ENCODE measurements at regions not wholly inside any gene's neighbourhood (a gene's known extent, or its start where the extent isn't known, plus 50 kb on each side); places are given as distances from the start of the nearest gene placed in this dataset.

- H3K4ac ChIP-seq (ENCODE audit: low read depth, low read length): no peak overlapping the region
- H3K27me3 ChIP-seq (ENCODE audit: insufficient read depth, low read length): no peaks in the 10 kb centered on the region
- no peak overlapping the region for H3K27ac ChIP-seq (ENCODE audit: low read depth, low read length)
- H2BK5ac ChIP-seq (ENCODE audit: low read depth, low read length, poor library complexity): no peak overlapping the region
- no peak overlapping the region for H3K4me2 ChIP-seq (ENCODE audit: low read length)
- H3K79me1 ChIP-seq (ENCODE audit: low read length): no peaks in the 10 kb centered on the region
- no CpG with 5 or more reads among the region's 10 CpGs for WGBS (ENCODE audit: extremely low coverage, insufficient coverage, insufficient read length)
- H2BK12ac ChIP-seq (ENCODE audit: low read length): no peak overlapping the region
- peaks cover 1% of the 10 kb centered on the region for H3K9me3 ChIP-seq (ENCODE audit: insufficient read depth, low read depth, low read length)
- H2BK120ac ChIP-seq (ENCODE audit: insufficient read depth, low read length, poor library complexity): no peak overlapping the region
- no peak overlapping the region for H4K12ac ChIP-seq (ENCODE audit: low read depth, low read length)
- no peak overlapping the region for H3K14ac ChIP-seq (ENCODE audit: low read length)
- no peaks in the 10 kb centered on the region for H3K36me3 ChIP-seq (ENCODE audit: control insufficient read depth in 1 of 2, insufficient read depth in 2 of 2, low read length in 2 of 2)
- no peak overlapping the region for H3K9ac ChIP-seq (ENCODE audit: low read length)
- H3K4me1 ChIP-seq (ENCODE audit: control insufficient read depth in 1 of 2, insufficient read depth in 2 of 2, low read length in 2 of 2): no peaks in the 10 kb centered on the region
- no peak overlapping the region for H2AFZ ChIP-seq (ENCODE audit: insufficient read depth, low read length, poor library complexity)
- no peak overlapping the region for H3K23ac ChIP-seq (ENCODE audit: low read length)
- H4K8ac ChIP-seq (ENCODE audit: low read depth, low read length): no peak overlapping the region
- H3K18ac ChIP-seq (ENCODE audit: low read length): no peak overlapping the region
- H4K91ac ChIP-seq (ENCODE audit: low read depth, low read length): no peak overlapping the region
- H3K4me3 ChIP-seq (ENCODE audit: low read depth, low read length): no peak overlapping the region
- H3K79me2 ChIP-seq (ENCODE audit: control insufficient read depth, insufficient read depth, low read length, poor library complexity): no peaks in the 10 kb centered on the region
- no peak overlapping the region for H2AK5ac ChIP-seq (ENCODE audit: low read length)
- no peak for DNase-seq
Observed at GRCh38 chr19:31671411-31672035, 322.3 kb upstream of the TSHZ3 start.

GRCh38 chr19:31674503-31675192 is 325.4 kb upstream of the TSHZ3 start:
- no peak overlapping the region for H3K9ac ChIP-seq (ENCODE audit: low read length)
- no peak overlapping the region for H3K18ac ChIP-seq (ENCODE audit: low read length)
- H3K23ac ChIP-seq (ENCODE audit: low read length): no peak overlapping the region
- no peak overlapping the region for H4K8ac ChIP-seq (ENCODE audit: low read depth, low read length)
- no peaks in the 10 kb centered on the region for H3K4me1 ChIP-seq (ENCODE audit: control insufficient read depth in 1 of 2, insufficient read depth in 2 of 2, low read length in 2 of 2)
- H2BK120ac ChIP-seq (ENCODE audit: insufficient read depth, low read length, poor library complexity): no peak overlapping the region
- no peak overlapping the region for H4K91ac ChIP-seq (ENCODE audit: low read depth, low read length)
- H3K9me3 ChIP-seq (ENCODE audit: insufficient read depth, low read depth, low read length): peaks cover 1% of the 10 kb centered on the region
- no peaks in the 10 kb centered on the region for H3K79me2 ChIP-seq (ENCODE audit: control insufficient read depth, insufficient read depth, low read length, poor library complexity)
- no peak overlapping the region for H2BK12ac ChIP-seq (ENCODE audit: low read length)
- H3K4me3 ChIP-seq (ENCODE audit: low read depth, low read length): no peak overlapping the region
- H2AK5ac ChIP-seq (ENCODE audit: low read length): no peak overlapping the region
- no peak overlapping the region for H3K4ac ChIP-seq (ENCODE audit: low read depth, low read length)
- no peak overlapping the region for H3K27ac ChIP-seq (ENCODE audit: low read depth, low read length)
- no peak overlapping the region for H3K4me2 ChIP-seq (ENCODE audit: low read length)
- no peak overlapping the region for H2BK5ac ChIP-seq (ENCODE audit: low read depth, low read length, poor library complexity)
- H3K36me3 ChIP-seq (ENCODE audit: control insufficient read depth in 1 of 2, insufficient read depth in 2 of 2, low read length in 2 of 2): no peaks in the 10 kb centered on the region
- no CpG with 5 or more reads among the region's 11 CpGs for WGBS (ENCODE audit: extremely low coverage, insufficient coverage, insufficient read length)
- DNase-seq: no peak
- no peak overlapping the region for H2AFZ ChIP-seq (ENCODE audit: insufficient read depth, low read length, poor library complexity)
- H3K79me1 ChIP-seq (ENCODE audit: low read length): no peaks in the 10 kb centered on the region
- no peak overlapping the region for H3K14ac ChIP-seq (ENCODE audit: low read length)
- H4K12ac ChIP-seq (ENCODE audit: low read depth, low read length): no peak overlapping the region
- no peaks in the 10 kb centered on the region for H3K27me3 ChIP-seq (ENCODE audit: insufficient read depth, low read length)

- Histone ChIP-seq H3K18ac (ENCODE audit: low read length) (no peak overlapping the region), H2BK12ac (ENCODE audit: low read length) (no peak overlapping the region), H3K4me2 (ENCODE audit: low read length) (no peak overlapping the region), H2BK120ac (ENCODE audit: insufficient read depth, low read length, poor library complexity) (no peak overlapping the region), H3K9ac (ENCODE audit: low read length) (no peak overlapping the region), H3K9me3 (ENCODE audit: insufficient read depth, low read depth, low read length) (peaks cover 1% of the 10 kb centered on the region), H3K4ac (ENCODE audit: low read depth, low read length) (no peak overlapping the region), H4K91ac (ENCODE audit: low read depth, low read length) (no peak overlapping the region), H3K4me1 (ENCODE audit: control insufficient read depth in 1 of 2, insufficient read depth in 2 of 2, low read length in 2 of 2) (no peaks in the 10 kb centered on the region), H3K27ac (ENCODE audit: low read depth, low read length) (no peak overlapping the region), H3K23ac (ENCODE audit: low read length) (no peak overlapping the region), H3K27me3 (ENCODE audit: insufficient read depth, low read length) (no peaks in the 10 kb centered on the region), H3K14ac (ENCODE audit: low read length) (no peak overlapping the region), H4K12ac (ENCODE audit: low read depth, low read length) (no peak overlapping the region), H3K79me2 (ENCODE audit: control insufficient read depth, insufficient read depth, low read length, poor library complexity) (no peaks in the 10 kb centered on the region), H3K36me3 (ENCODE audit: control insufficient read depth in 1 of 2, insufficient read depth in 2 of 2, low read length in 2 of 2) (no peaks in the 10 kb centered on the region), H3K4me3 (ENCODE audit: low read depth, low read length) (no peak overlapping the region), H2AFZ (ENCODE audit: insufficient read depth, low read length, poor library complexity) (no peak overlapping the region), H2BK5ac (ENCODE audit: low read depth, low read length, poor library complexity) (no peak overlapping the region), H2AK5ac (ENCODE audit: low read length) (no peak overlapping the region), H3K79me1 (ENCODE audit: low read length) (no peaks in the 10 kb centered on the region), H4K8ac (ENCODE audit: low read depth, low read length) (no peak overlapping the region)
- WGBS (ENCODE audit: extremely low coverage, insufficient coverage, insufficient read length): no CpG with 5 or more reads among the region's 10 CpGs
- DNase-seq: no peak
Observed at GRCh38 chr19:31675193-31675913, 326.1 kb upstream of the TSHZ3 start.

GRCh38 chr19:31676271-31677004 is 327.2 kb upstream of the TSHZ3 start:
- no peak overlapping the region for H2BK12ac ChIP-seq (ENCODE audit: low read length)
- H3K27me3 ChIP-seq (ENCODE audit: insufficient read depth, low read length): no peaks in the 10 kb centered on the region
- no peak overlapping the region for H3K18ac ChIP-seq (ENCODE audit: low read length)
- H3K9ac ChIP-seq (ENCODE audit: low read length): no peak overlapping the region
- no peak overlapping the region for H3K4ac ChIP-seq (ENCODE audit: low read depth, low read length)
- no peaks in the 10 kb centered on the region for H3K79me2 ChIP-seq (ENCODE audit: control insufficient read depth, insufficient read depth, low read length, poor library complexity)
- H2AFZ ChIP-seq (ENCODE audit: insufficient read depth, low read length, poor library complexity): no peak overlapping the region
- H3K36me3 ChIP-seq (ENCODE audit: control insufficient read depth in 1 of 2, insufficient read depth in 2 of 2, low read length in 2 of 2): no peaks in the 10 kb centered on the region
- no peak overlapping the region for H2BK5ac ChIP-seq (ENCODE audit: low read depth, low read length, poor library complexity)
- no peak overlapping the region for H2BK120ac ChIP-seq (ENCODE audit: insufficient read depth, low read length, poor library complexity)
- no peak overlapping the region for H4K12ac ChIP-seq (ENCODE audit: low read depth, low read length)
- H3K4me2 ChIP-seq (ENCODE audit: low read length): no peak overlapping the region
- DNase-seq: peak in 1 of 2 donors; percentile 18
- H4K8ac ChIP-seq (ENCODE audit: low read depth, low read length): no peak overlapping the region
- H3K27ac ChIP-seq (ENCODE audit: low read depth, low read length): no peak overlapping the region
- no peak overlapping the region for H3K14ac ChIP-seq (ENCODE audit: low read length)
- H3K4me1 ChIP-seq (ENCODE audit: control insufficient read depth in 1 of 2, insufficient read depth in 2 of 2, low read length in 2 of 2): no peaks in the 10 kb centered on the region
- H3K79me1 ChIP-seq (ENCODE audit: low read length): no peaks in the 10 kb centered on the region
- no peaks in the 10 kb centered on the region for H3K9me3 ChIP-seq (ENCODE audit: insufficient read depth, low read depth, low read length)
- H2AK5ac ChIP-seq (ENCODE audit: low read length): no peak overlapping the region
- no CpG with 5 or more reads among the region's 3 CpGs for WGBS (ENCODE audit: extremely low coverage, insufficient coverage, insufficient read length)
- H4K91ac ChIP-seq (ENCODE audit: low read depth, low read length): no peak overlapping the region
- H3K23ac ChIP-seq (ENCODE audit: low read length): no peak overlapping the region
- no peak overlapping the region for H3K4me3 ChIP-seq (ENCODE audit: low read depth, low read length)
